RWPE2 (cell line): ENCODE measurements at regions not wholly inside any gene's neighbourhood (a gene's known extent, or its start where the extent isn't known, plus 50 kb on each side); places are given as distances from the start of the nearest gene placed in this dataset.

Source experiments
- ATAC-seq: fragments of 200-7000 bp; cut with Tn5 transposase; 3 replicates; pipeline ENCODE4 v1.9.1; 2021; ENCODE audit warnings: low read depth
- DNase-seq: peaks from one replicate; pipeline ENCODE4 v3.0.0-alpha.2; 2020; ENCODE audit warnings: low spot score
- H3K27ac ChIP-seq: fragments of 450-650 bp; 2 replicates; pipeline ENCODE4 v1.5.1; 2017; ENCODE audit warnings: mild to moderate bottlenecking; ENCODE audit not compliant: poor library complexity, severe bottlenecking
- H3K27me3 ChIP-seq: fragments of 250-450 bp; sonication (Bioruptor Pico); 2 replicates; pipeline ENCODE4 v1.5.1; 2021; ENCODE audit warnings: mild to moderate bottlenecking, moderate library complexity; ENCODE audit not compliant: insufficient read depth, poor library complexity, severe bottlenecking
- H3K36me3 ChIP-seq: fragments of 250-450 bp; sonication (Bioruptor Pico); 2 replicates; pipeline ENCODE4 v1.5.1; 2020; ENCODE audit warnings: low read depth, mild to moderate bottlenecking, moderate library complexity
- H3K4me1 ChIP-seq: fragments of 250-450 bp; sonication (Bioruptor Pico); 2 replicates; pipeline ENCODE4 v1.5.1; 2021; ENCODE audit warnings: mild to moderate bottlenecking, moderate library complexity; ENCODE audit not compliant: insufficient read depth, poor library complexity, severe bottlenecking
- H3K4me3 ChIP-seq: fragments of 250-450 bp; sonication (Bioruptor Pico); 2 replicates; pipeline ENCODE4 v1.5.1; 2021; ENCODE audit warnings: mild to moderate bottlenecking, moderate library complexity; ENCODE audit not compliant: severe bottlenecking
- H3K9me3 ChIP-seq: fragments of 250-450 bp; sonication (Bioruptor Pico); 2 replicates; pipeline ENCODE4 v1.5.1; 2021; ENCODE audit warnings: mild to moderate bottlenecking, moderate library complexity; ENCODE audit not compliant: severe bottlenecking
- CTCF ChIP-seq: fragments of 450-650 bp; IDR thresholded peaks from one replicate; pipeline ENCODE4 v1.5.1; 2017; ENCODE audit warnings: mild to moderate bottlenecking, moderate library complexity; ENCODE audit not compliant: poor library complexity, severe bottlenecking

- DNase-seq, result no peak
- Histone ChIP-seq H3K4me1 (no peaks in the 10 kb centered on the region), H3K4me3 (peak overlapping the region; percentile 24), H3K9me3 (no peaks in the 10 kb centered on the region), H3K27me3 (no peaks in the 10 kb centered on the region), H3K27ac (no peak overlapping the region), H3K36me3 (no peaks in the 10 kb centered on the region)
- peak; percentile 44; the same call in 2 of the 3 replicates for ATAC-seq
- no peak for TF ChIP-seq CTCF
These were observed 70.1 kb upstream of the CASZ1 start for GRCh38 chr1:10866321-10867093.

- no peaks in the 10 kb centered on the region for H3K4me1 ChIP-seq
- peak overlapping the region; percentile 24 for H3K4me3 ChIP-seq
- DNase-seq, result no peak
- TF ChIP-seq CTCF, result peak; percentile 94
- no peaks in the 10 kb centered on the region for H3K9me3 ChIP-seq
- ATAC-seq, result peak; percentile 77
- no peaks in the 10 kb centered on the region for H3K36me3 ChIP-seq
- H3K27me3 ChIP-seq, result no peaks in the 10 kb centered on the region
- H3K27ac ChIP-seq, result no peak overlapping the region
These were observed 70.8 kb upstream of the CASZ1 start for GRCh38 chr1:10867138-10867721.

- Histone ChIP-seq H3K4me3 (no peak overlapping the region), H3K9me3 (no peaks in the 10 kb centered on the region), H3K36me3 (no peaks in the 10 kb centered on the region), H3K4me1 (no peaks in the 10 kb centered on the region), H3K27me3 (no peaks in the 10 kb centered on the region), H3K27ac (no peak overlapping the region)
- DNase-seq (no peak), ATAC-seq (no peak)
- TF ChIP-seq CTCF, result no peak
These were observed 71.6 kb upstream of the CASZ1 start for GRCh38 chr1:10867914-10868598.

- Histone ChIP-seq H3K27ac (no peak overlapping the region), H3K4me3 (no peak overlapping the region), H3K9me3 (no peaks in the 10 kb centered on the region), H3K4me1 (no peaks in the 10 kb centered on the region), H3K27me3 (no peaks in the 10 kb centered on the region), H3K36me3 (no peaks in the 10 kb centered on the region)
- no peak for TF ChIP-seq CTCF
- ATAC-seq (no peak), DNase-seq (no peak)
These were observed 72.1 kb upstream of the CASZ1 start for GRCh38 chr1:10868599-10868965.

- no peak overlapping the region for H3K4me3 ChIP-seq
- no peaks in the 10 kb centered on the region for H3K27me3 ChIP-seq
- H3K36me3 ChIP-seq, result no peaks in the 10 kb centered on the region
- H3K9me3 ChIP-seq, result no peaks in the 10 kb centered on the region
- DNase-seq, result no peak
- ATAC-seq, result no peak
- TF ChIP-seq CTCF, result no peak
- no peak overlapping the region for H3K27ac ChIP-seq
- H3K4me1 ChIP-seq, result no peaks in the 10 kb centered on the region
These were observed 73.5 kb upstream of the CASZ1 start for GRCh38 chr1:10869933-10870332.
